Karpas-422 (cell line): ENCODE measurements at regions not wholly inside any gene's neighbourhood (a gene's known extent, or its start where the extent isn't known, plus 50 kb on each side); places are given as distances from the start of the nearest gene placed in this dataset.
A peak's percentile ranks its signal among the peaks of the same experiment; 100 is the strongest.

Experiments
- DNase-seq: peaks from one replicate; pipeline ENCODE4 v3.0.0-alpha.2; 2015
- H2AFZ ChIP-seq: fragments of 200-600 bp; sonication (generic); 2 replicates; pipeline ENCODE4 v1.6.1; 2014; ENCODE audit warnings: antibody characterized with exemption, low read length, mixed read lengths
- H3K27ac ChIP-seq: fragments of 200-600 bp; sonication (generic); 2 replicates; pipeline ENCODE4 v1.5.1; 2014; ENCODE audit warnings: mild to moderate bottlenecking, low read length, moderate library complexity
- H3K27me3 ChIP-seq: fragments of 200-600 bp; sonication (generic); 2 replicates; pipeline ENCODE4 v1.6.1; 2014; ENCODE audit warnings: low read length, mixed read lengths
- H3K36me3 ChIP-seq: fragments of 200-600 bp; sonication (generic); 2 replicates; pipeline ENCODE4 v1.6.1; 2014; ENCODE audit warnings: low read length, mixed read lengths; ENCODE audit not compliant: insufficient read depth
- H3K4me1 ChIP-seq: fragments of 200-600 bp; sonication (generic); 2 replicates; pipeline ENCODE4 v1.6.1; 2014; ENCODE audit warnings: mild to moderate bottlenecking, low read length, mixed read lengths
- H3K4me2 ChIP-seq: fragments of 200-600 bp; sonication (generic); 2 replicates; pipeline ENCODE4 v1.6.1; 2014; ENCODE audit warnings: low read length, low read depth, mild to moderate bottlenecking; ENCODE audit not compliant: poor library complexity, severe bottlenecking
- H3K4me3 ChIP-seq: fragments of 200-600 bp; sonication (generic); 2 replicates; pipeline ENCODE4 v1.5.1; 2014; ENCODE audit warnings: mild to moderate bottlenecking, antibody characterized with exemption, low read length, mixed read lengths
- H3K79me2 ChIP-seq: fragments of 200-600 bp; sonication (generic); 2 replicates; pipeline ENCODE4 v1.6.1; 2014; ENCODE audit warnings: mild to moderate bottlenecking, low read length, mixed read lengths
- H3K9ac ChIP-seq: fragments of 200-600 bp; sonication (generic); 2 replicates; pipeline ENCODE4 v1.6.0; 2014; ENCODE audit warnings: low read length
- H3K9me2 ChIP-seq: fragments of 200-600 bp; sonication (generic), shearing (Covaris generic); replicated peaks from 2 replicates; pipeline ENCODE4 v1.6.0; 2014; ENCODE audit warnings: mild to moderate bottlenecking, low read length, moderate library complexity; ENCODE audit not compliant: insufficient read depth
- H3K9me3 ChIP-seq: fragments of 300-700, 200-600 bp; sonication (generic); 2 replicates; pipeline ENCODE4 v1.6.1; 2014; ENCODE audit warnings: low read length, mixed read lengths
- H4K20me1 ChIP-seq: fragments of 200-600 bp; sonication (generic); 2 replicates; pipeline ENCODE4 v1.6.1; 2014; ENCODE audit warnings: mild to moderate bottlenecking, antibody characterized with exemption, low read length, low read depth; ENCODE audit not compliant: insufficient read depth

DNA sequence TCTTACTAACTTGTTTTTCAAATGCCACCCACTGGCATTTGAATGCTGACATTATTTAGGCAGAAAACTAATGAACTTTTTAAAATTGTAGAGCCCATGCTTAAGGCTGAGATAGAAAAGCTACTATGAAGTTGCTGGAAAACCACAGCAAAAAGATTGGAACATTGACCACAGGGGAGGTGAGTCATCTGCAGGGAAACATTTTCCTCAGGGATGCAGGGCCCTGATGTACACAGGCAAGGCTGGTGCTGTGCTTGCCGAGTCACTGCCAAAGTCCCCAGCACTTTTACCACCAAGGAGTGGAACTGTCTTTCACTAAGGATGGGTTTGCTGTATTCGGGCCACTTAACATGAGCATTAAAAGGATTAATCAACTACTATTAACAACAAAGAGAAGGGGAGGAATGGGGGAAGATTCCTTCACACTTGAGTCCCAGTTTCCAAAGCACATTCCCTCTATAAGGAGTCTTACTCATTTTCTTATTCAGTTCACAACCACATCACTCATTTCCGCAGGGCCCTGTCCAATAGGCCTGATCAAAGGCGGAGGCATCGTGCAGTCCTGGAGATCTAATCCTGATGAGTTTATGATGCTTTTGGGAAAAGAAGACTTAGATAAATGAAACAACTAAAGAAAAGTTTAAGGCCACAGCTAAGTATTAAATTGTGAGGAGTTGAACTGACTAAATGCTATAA is 202.9 kb upstream of the NPY2R start:
- Histone ChIP-seq H3K4me1 (peaks cover 5% of the 10 kb centered on the region; the same call in 1 of the 2 replicates), H3K4me3 (no peak overlapping the region), H3K79me2 (no peaks in the 10 kb centered on the region), H3K36me3 (no peaks in the 10 kb centered on the region), H3K4me2 (no peak overlapping the region), H3K9ac (no peak overlapping the region), H4K20me1 (no peaks in the 10 kb centered on the region), H3K27ac (no peak overlapping the region), H3K27me3 (no peaks in the 10 kb centered on the region), H2AFZ (no peak overlapping the region), H3K9me3 (no peaks in the 10 kb centered on the region), H3K9me2 (no peaks in the 10 kb centered on the region)
- no peak for DNase-seq

- no peak overlapping the region for H3K4me3 ChIP-seq
- no peaks in the 10 kb centered on the region for H3K27me3 ChIP-seq
- DNase-seq, result no peak
- peaks cover 5% of the 10 kb centered on the region; the same call in 1 of the 2 replicates for H3K4me1 ChIP-seq
- no peaks in the 10 kb centered on the region for H3K79me2 ChIP-seq
- H3K9me3 ChIP-seq, result no peaks in the 10 kb centered on the region
- H3K27ac ChIP-seq, result no peak overlapping the region
- H2AFZ ChIP-seq, result no peak overlapping the region
- H3K9me2 ChIP-seq, result no peaks in the 10 kb centered on the region
- no peaks in the 10 kb centered on the region for H4K20me1 ChIP-seq
- no peaks in the 10 kb centered on the region for H3K36me3 ChIP-seq
- no peak overlapping the region for H3K9ac ChIP-seq
- no peak overlapping the region for H3K4me2 ChIP-seq
These were observed 200.7 kb upstream of the NPY2R start for GRCh38 chr4:155007660-155008176.

GRCh38 chr4:155008389-155008788 is 200.0 kb upstream of the NPY2R start:
- H3K27ac ChIP-seq, result no peak overlapping the region
- H3K4me1 ChIP-seq, result peaks cover 5% of the 10 kb centered on the region; the same call in 1 of the 2 replicates
- H3K27me3 ChIP-seq, result no peaks in the 10 kb centered on the region
- DNase-seq, result no peak
- H3K79me2 ChIP-seq, result no peaks in the 10 kb centered on the region
- no peaks in the 10 kb centered on the region for H3K36me3 ChIP-seq
- no peak overlapping the region for H3K4me3 ChIP-seq
- no peaks in the 10 kb centered on the region for H3K9me3 ChIP-seq
- no peaks in the 10 kb centered on the region for H4K20me1 ChIP-seq
- H3K9ac ChIP-seq, result no peak overlapping the region
- H3K9me2 ChIP-seq, result no peaks in the 10 kb centered on the region
- H3K4me2 ChIP-seq, result no peak overlapping the region
- H2AFZ ChIP-seq, result no peak overlapping the region

- H3K36me3 ChIP-seq, result no peaks in the 10 kb centered on the region
These were observed 199.1 kb upstream of the NPY2R start for GRCh38 chr4:155009288-155009687.

DNA sequence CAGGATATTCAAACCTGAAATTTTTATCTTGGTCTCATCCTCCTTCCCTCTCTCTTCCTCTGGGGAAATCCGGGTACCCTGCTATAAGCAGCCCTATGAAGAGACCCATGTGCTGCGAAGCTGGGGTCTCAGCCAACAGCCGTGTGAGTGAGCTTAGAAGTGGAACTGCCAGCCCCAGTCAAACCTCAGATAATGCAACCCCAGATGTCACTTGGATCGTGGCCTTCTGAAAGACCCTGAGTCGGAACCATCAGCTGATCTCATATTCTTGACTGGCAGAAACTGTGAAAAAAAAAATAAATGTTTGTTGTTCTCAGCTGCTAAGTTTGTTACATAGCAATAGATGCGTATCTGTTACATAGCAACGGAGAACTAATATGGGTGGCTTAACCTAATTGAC is 198.1 kb upstream of the NPY2R start:
- no peak overlapping the region for H2AFZ ChIP-seq
- H3K9me2 ChIP-seq, result no peaks in the 10 kb centered on the region
- H3K27me3 ChIP-seq, result no peaks in the 10 kb centered on the region
- peaks cover 5% of the 10 kb centered on the region; the same call in 1 of the 2 replicates for H3K4me1 ChIP-seq
- no peak overlapping the region for H3K4me2 ChIP-seq
- no peaks in the 10 kb centered on the region for H3K36me3 ChIP-seq
- H3K9ac ChIP-seq, result no peak overlapping the region
- H3K4me3 ChIP-seq, result no peak overlapping the region
- no peaks in the 10 kb centered on the region for H4K20me1 ChIP-seq
- H3K9me3 ChIP-seq, result no peaks in the 10 kb centered on the region
- no peaks in the 10 kb centered on the region for H3K79me2 ChIP-seq
- no peak overlapping the region for H3K27ac ChIP-seq
- DNase-seq, result no peak

More at GRCh38 chr4:155009288-155009687, 199.1 kb upstream of the NPY2R start:
- Histone ChIP-seq H2AFZ (peak overlapping the region; percentile 59; the same call in 1 of the 2 replicates), H4K20me1 (no peaks in the 10 kb centered on the region), H3K79me2 (no peaks in the 10 kb centered on the region), H3K9me2 (no peaks in the 10 kb centered on the region), H3K4me3 (peak overlapping the region; percentile 43; the same call in 1 of the 2 replicates), H3K4me1 (peaks cover 5% of the 10 kb centered on the region; the same call in 1 of the 2 replicates), H3K9me3 (no peaks in the 10 kb centered on the region), H3K9ac (peak overlapping the region; percentile 22; the same call in 1 of the 2 replicates), H3K4me2 (peak overlapping the region; percentile 48), H3K27me3 (no peaks in the 10 kb centered on the region), H3K27ac (no peak overlapping the region)
- peak; percentile 54 for DNase-seq

DNA sequence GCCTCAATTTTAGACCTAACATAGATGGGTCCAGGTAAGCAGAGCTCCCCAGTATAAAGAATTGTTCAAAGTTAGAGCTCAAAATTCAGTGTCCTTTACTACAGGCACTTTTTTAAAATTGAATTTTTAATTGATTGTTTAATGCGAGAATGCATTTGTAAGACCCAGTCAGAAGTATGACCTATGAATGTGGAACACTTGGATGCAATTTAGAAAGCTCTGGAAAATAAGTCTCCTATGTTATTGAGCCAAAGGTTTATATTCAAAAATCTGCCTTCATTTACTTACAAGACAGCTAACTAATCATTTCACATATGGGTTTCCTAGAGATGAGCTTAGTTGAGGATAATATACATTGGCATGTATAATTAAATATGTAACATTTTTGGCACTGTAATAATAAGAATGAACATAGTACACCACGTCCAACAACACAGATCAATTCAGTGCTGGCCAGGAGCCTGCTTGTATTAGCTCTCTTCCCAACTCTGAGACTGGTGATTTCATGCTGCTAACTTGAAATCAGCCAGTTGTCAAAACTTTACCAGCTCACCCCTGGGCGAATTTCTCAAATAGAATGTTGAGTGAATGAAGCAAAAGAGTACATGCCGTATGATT is 197.2 kb upstream of the NPY2R start:
- Histone ChIP-seq H3K4me1 (peaks cover 5% of the 10 kb centered on the region; the same call in 1 of the 2 replicates), H3K4me2 (no peak overlapping the region), H3K9me2 (no peaks in the 10 kb centered on the region), H2AFZ (no peak overlapping the region), H4K20me1 (no peaks in the 10 kb centered on the region), H3K27ac (no peak overlapping the region), H3K27me3 (no peaks in the 10 kb centered on the region), H3K4me3 (no peak overlapping the region), H3K79me2 (no peaks in the 10 kb centered on the region), H3K36me3 (no peaks in the 10 kb centered on the region), H3K9ac (no peak overlapping the region), H3K9me3 (no peaks in the 10 kb centered on the region)
- DNase-seq, result no peak

GRCh38 chr4:155012469-155012868 is 196.0 kb upstream of the NPY2R start:
- Histone ChIP-seq H3K79me2 (no peaks in the 10 kb centered on the region), H3K27me3 (no peaks in the 10 kb centered on the region), H3K4me1 (peaks cover 5% of the 10 kb centered on the region; the same call in 1 of the 2 replicates), H3K27ac (no peak overlapping the region), H3K4me3 (no peak overlapping the region), H3K9me3 (no peaks in the 10 kb centered on the region), H2AFZ (no peak overlapping the region), H3K4me2 (no peak overlapping the region), H3K9ac (no peak overlapping the region), H3K9me2 (no peaks in the 10 kb centered on the region), H4K20me1 (no peaks in the 10 kb centered on the region), H3K36me3 (no peaks in the 10 kb centered on the region)
- DNase-seq, result no peak

DNA sequence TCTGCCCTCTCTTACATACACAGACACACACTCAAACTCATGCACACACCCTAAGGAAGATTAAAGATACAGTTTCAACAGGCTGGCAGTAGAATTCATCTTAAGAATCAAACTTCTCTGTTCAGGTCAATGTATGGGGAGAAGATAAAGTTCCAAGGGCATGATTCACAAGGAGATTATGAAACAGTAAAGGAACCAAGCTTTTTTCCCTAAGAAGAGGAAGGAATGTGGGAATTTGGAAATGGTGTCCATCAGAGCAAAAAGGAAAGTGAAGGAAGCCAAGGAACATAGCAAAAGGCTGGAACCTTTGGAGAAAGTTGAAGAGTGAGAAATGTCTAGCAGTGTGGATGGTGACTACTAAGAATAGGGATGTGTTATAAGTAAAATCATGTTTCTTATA is 191.0 kb upstream of the NPY2R start:
- Histone ChIP-seq H3K4me3 (no peak overlapping the region), H2AFZ (no peak overlapping the region), H3K9ac (no peak overlapping the region), H3K4me1 (no peaks in the 10 kb centered on the region), H3K27me3 (no peaks in the 10 kb centered on the region), H3K79me2 (no peaks in the 10 kb centered on the region), H3K9me2 (no peaks in the 10 kb centered on the region), H3K36me3 (no peaks in the 10 kb centered on the region), H3K4me2 (no peak overlapping the region), H4K20me1 (no peaks in the 10 kb centered on the region), H3K9me3 (no peaks in the 10 kb centered on the region), H3K27ac (no peak overlapping the region)
- DNase-seq, result no peak
